NCI-H1417 (cell line): ENCODE measurements at regions not wholly inside any gene's neighbourhood (a gene's known extent, or its start where the extent isn't known, plus 50 kb on each side); places are given as distances from the start of the nearest gene placed in this dataset.
"Not testable (repeated sequence)": the region's sequence is repeated elsewhere in the genome, so short reads cannot be mapped to it uniquely, and the experiment has no call there.

Source experiments
- DNase-seq, 3 experiments: peaks; one replicate each; lab custom pipeline; 2025; lab: John Stamatoyannopoulos, UW

GRCh38 chrX:143455046-143455445 lies 62.2 kb downstream of the SPANXN3 start:
- DNase-seq = no peak

- DNase-seq = peak; percentile 1 to 63 (median 7)
These were observed 79.8 kb downstream of the SPANXN3 start for GRCh38 chrX:143437439-143437838.

GRCh38 chrX:143435916-143436315 lies 81.4 kb downstream of the SPANXN3 start:
- DNase-seq = peak in 1 of 3 experiments; percentile 66

GRCh38 chrX:143429811-143430210 lies 87.5 kb downstream of the SPANXN3 start:
- no peak for DNase-seq

GRCh38 chrX:143429131-143429530 lies 88.1 kb downstream of the SPANXN3 start:
- no peak for DNase-seq

GRCh38 chrX:143401160-143401559 lies 116.1 kb downstream of the SPANXN3 start:
- no peak for DNase-seq

GRCh38 chrX:143378851-143379250 lies 138.4 kb downstream of the SPANXN3 start:
- no peak for DNase-seq

GRCh38 chrX:143363419-143363818 lies 153.9 kb downstream of the SPANXN3 start:
- DNase-seq = no peak

GRCh38 chrX:143340190-143340589 lies 177.1 kb downstream of the SPANXN3 start:
- DNase-seq = no peak

- DNase-seq = no peak
These were observed 181.0 kb downstream of the SPANXN3 start for GRCh38 chrX:143336261-143336660.

GRCh38 chrX:143319526-143319925 lies 197.7 kb downstream of the SPANXN3 start:
- no peak for DNase-seq

GRCh38 chrX:143318857-143319256 lies 198.4 kb downstream of the SPANXN3 start:
- DNase-seq = not testable (repeated sequence)

GRCh38 chrX:143306991-143307937 lies 210.0 kb downstream of the SPANXN3 start:
- DNase-seq = peak in 2 of 3 experiments; percentile 44 to 87

- DNase-seq = no peak
These were observed 212.8 kb downstream of the SPANXN3 start for GRCh38 chrX:143304518-143304917.

GRCh38 chrX:143304025-143304424 lies 213.2 kb downstream of the SPANXN3 start:
- DNase-seq = no peak

GRCh38 chrX:143298663-143299241 lies 218.5 kb downstream of the SPANXN3 start:
- DNase-seq = no peak

- DNase-seq = peak in 2 of 3 experiments; percentile 3 to 43
These were observed 220.8 kb downstream of the SPANXN3 start for GRCh38 chrX:143296521-143296920.

GRCh38 chrX:143287236-143287635 lies 230.0 kb downstream of the SPANXN3 start:
- DNase-seq = no peak

- no peak for DNase-seq
These were observed 244.6 kb downstream of the SPANXN4 start for GRCh38 chrX:143270317-143270716.

- not testable (repeated sequence) for DNase-seq
These were observed 218.9 kb downstream of the SPANXN4 start for GRCh38 chrX:143244593-143244992.

GRCh38 chrX:143240658-143241057 lies 214.9 kb downstream of the SPANXN4 start:
- DNase-seq = no peak

- no peak for DNase-seq
These were observed 205.8 kb downstream of the SPANXN4 start for GRCh38 chrX:143231492-143231891.

- DNase-seq = not testable (repeated sequence)
These were observed 202.9 kb downstream of the SPANXN4 start for GRCh38 chrX:143228600-143228999.
